GM10266 (cell line): ENCODE measurements at regions not wholly inside any gene's neighbourhood (a gene's known extent, or its start where the extent isn't known, plus 50 kb on each side); places are given as distances from the start of the nearest gene placed in this dataset.
"Not testable (repeated sequence)": the region's sequence is repeated elsewhere in the genome, so short reads cannot be mapped to it uniquely, and the experiment has no call there.

Experiments used
- DNase-seq: peaks from one replicate; pipeline ENCODE4 v3.0.0; 2012; ENCODE audit errors: extremely low spot score
- CTCF ChIP-seq: IDR thresholded peaks from 2 replicates; pipeline ENCODE4 v1.5.1; 2012; ENCODE audit warnings: mild to moderate bottlenecking, low read depth; ENCODE audit not compliant: control insufficient read depth, insufficient read depth; ENCODE audit errors: missing control alignments

- no peak for DNase-seq
- TF ChIP-seq CTCF: no peak
Measured at GRCh38 chr2:39929531-39929930, 150.5 kb upstream of the THUMPD2 start.

- DNase-seq: no peak
- TF ChIP-seq CTCF: no peak
Measured at GRCh38 chr2:39925312-39925711, 146.3 kb upstream of the THUMPD2 start.

DNA sequence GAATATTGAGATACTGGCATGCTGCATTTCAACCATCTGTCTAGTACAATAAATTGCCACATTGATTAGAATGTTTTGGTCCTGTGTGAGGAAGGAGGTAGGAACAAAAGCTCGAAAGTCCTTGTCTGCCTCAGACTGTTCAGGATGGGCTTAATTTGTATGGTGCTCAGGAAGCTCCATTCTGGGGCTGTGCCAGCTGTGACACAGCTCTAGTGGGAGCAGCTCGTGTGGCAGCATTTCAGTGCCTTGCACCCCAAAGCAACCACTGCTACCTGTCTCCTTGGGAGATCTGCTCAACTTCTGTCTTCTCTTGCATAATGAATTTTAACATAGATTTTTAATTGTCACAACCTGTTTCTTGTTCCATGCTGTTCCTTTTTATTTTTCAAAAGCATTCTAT, 144.4 kb upstream of the THUMPD2 start:
- no peak for TF ChIP-seq CTCF
- no peak for DNase-seq

- TF ChIP-seq CTCF: no peak
- DNase-seq: no peak
Measured at GRCh38 chr2:39922679-39923405, 143.8 kb upstream of the THUMPD2 start.

DNA sequence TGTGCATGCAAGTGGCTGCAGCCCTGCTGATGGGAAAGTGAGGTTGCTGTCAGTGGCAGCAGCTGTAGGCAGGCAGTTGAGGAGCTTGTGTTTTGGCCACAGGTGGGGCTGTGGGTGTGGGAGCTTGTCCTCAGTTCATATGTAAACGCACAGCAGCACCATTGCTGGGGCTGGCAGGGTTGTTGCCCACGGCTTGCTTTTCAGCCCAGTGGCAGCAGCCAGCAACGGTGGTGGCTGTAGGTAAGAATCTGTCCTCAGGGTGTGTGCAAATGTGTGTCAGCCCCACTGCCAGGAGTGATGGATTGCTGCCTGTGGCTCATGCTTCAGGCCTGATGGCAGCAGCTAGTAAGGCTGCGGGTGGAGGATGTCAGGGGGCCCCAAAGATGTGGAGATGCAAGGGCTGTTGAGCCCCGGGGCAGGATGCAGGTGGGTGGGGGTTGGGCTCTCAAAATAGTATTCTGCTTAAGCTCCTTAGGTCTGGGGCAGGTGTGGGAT, 141.3 kb upstream of the THUMPD2 start:
- TF ChIP-seq CTCF: no peak
- DNase-seq: no peak

DNA sequence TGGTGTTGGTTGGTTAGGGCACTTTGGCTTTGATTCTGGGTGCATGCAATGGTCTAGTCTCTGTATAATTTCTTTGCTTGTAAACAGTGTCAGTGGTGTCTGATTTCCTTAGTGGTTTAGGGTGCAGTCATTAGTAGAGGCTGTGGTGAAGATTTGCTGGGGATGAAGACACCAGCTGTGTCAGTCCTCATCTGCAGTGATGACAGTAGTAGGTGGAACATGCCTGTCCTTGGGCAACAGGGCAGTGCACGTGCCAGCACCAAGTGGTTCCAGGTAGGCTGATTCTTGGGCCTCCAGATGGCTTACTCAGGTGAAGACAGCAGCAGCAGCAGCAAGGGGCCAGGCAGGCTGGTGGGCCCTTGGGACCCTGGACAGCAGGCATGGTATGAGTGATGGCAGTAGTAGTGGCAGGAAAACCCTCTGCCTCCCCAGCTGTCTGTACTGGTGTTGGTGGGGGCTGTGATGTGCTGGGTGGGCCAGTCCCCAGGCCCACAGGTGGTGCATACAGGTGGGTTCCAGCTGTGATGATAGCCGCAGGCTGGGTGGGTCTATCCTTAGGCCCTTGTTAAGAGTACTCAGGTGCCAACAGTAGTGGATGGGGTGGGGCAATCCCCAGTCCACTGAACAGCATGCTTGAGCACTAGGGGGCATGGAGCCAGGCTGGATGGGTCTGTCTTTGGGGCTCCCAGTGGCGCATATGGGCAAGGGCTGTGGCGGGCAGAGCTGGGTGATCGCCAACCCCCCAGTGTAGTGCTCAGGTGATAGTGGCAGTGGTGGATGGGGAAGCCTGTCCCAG, 140.7 kb upstream of the THUMPD2 start:
- no peak for TF ChIP-seq CTCF
- no peak for DNase-seq

GRCh38 chr2:39918886-39919285, 139.8 kb upstream of the THUMPD2 start:
- no peak for TF ChIP-seq CTCF
- no peak for DNase-seq

DNA sequence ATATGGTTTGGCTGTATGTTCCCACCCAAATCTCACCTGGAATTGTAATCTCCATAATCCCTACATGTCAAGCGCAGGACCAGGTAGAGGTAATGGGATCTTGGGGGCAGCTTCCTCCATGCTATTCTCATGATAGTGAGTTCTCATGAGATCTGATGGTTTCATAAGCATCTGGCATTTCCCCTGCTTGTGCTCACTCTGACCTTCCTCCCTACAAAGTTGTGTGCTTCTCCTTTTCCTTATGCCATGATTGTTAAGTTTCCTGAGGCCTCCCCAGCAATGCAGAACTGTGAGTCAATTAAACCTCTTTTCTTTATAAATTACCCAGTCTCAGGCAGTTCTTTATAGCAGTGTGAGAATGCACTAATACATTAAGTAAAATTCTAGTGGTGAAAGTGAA, 138.3 kb upstream of the THUMPD2 start:
- DNase-seq: not testable (repeated sequence)
